H1 (cell line): ENCODE measurements at regions not wholly inside any gene's neighbourhood (a gene's known extent, or its start where the extent isn't known, plus 50 kb on each side); places are given as distances from the start of the nearest gene placed in this dataset.

Experiments
- CTCF ChIA-PET: fragments of 300-600 bp; sonication (Branson Sonifier 250); formaldehyde crosslinking; loops from one replicate; lab custom pipeline; 2021; ENCODE audit not compliant: partially characterized antibody; lab: Charles Lee
- POLR2A ChIA-PET: fragments of 300-600 bp; sonication (Branson Sonifier 250); formaldehyde crosslinking; loops from one replicate; lab custom pipeline; 2021; ENCODE audit warnings: inconsistent platforms; ENCODE audit not compliant: partially characterized antibody; lab: Charles Lee
- DNase-seq, 2 experiments: peaks; one replicate each; pipeline versions ENCODE4 v3.0.0 to v3.0.0-alpha.2; 2010 to 2022; ENCODE audit warnings: low spot score in 2 of 2, low read depth in 1 of 2, mixed read lengths in 1 of 2
- FAIRE-seq: peaks from 2 replicates; lab custom pipeline; 2011; peaks lifted over from hg19 to GRCh38; lab: Jason Lieb, UNC
- H2AFZ ChIP-seq: 2 replicates; pipeline ENCODE4 v1.8.1; 2012; ENCODE audit warnings: low read length, inconsistent platforms
- H2AK5ac ChIP-seq: 2 replicates; pipeline ENCODE4 v1.6.1; 2013; ENCODE audit warnings: low read depth, low read length
- H2BK120ac ChIP-seq: replicated peaks from 2 replicates; pipeline ENCODE3; 2013; ENCODE audit warnings: low read depth, low read length, inconsistent platforms
- H2BK12ac ChIP-seq: 2 replicates; pipeline ENCODE4 v1.6.1; 2013; ENCODE audit warnings: low read depth, low read length
- H2BK15ac ChIP-seq: 2 replicates; pipeline ENCODE4 v1.6.1; 2013; ENCODE audit warnings: low read length
- H2BK20ac ChIP-seq: 2 replicates; pipeline ENCODE4 v1.6.1; 2013; ENCODE audit warnings: low read length
- H2BK5ac ChIP-seq: 2 replicates; pipeline ENCODE4 v1.6.1; 2013; ENCODE audit warnings: low read depth, low read length
- H3K14ac ChIP-seq: 2 replicates; pipeline ENCODE4 v1.6.1; 2013; ENCODE audit warnings: inconsistent platforms; ENCODE audit not compliant: insufficient read length
- H3K18ac ChIP-seq: 2 replicates; pipeline ENCODE4 v1.6.1; 2013; ENCODE audit warnings: low read length; ENCODE audit errors: extremely low read depth
- H3K23ac ChIP-seq: 2 replicates; pipeline ENCODE4 v1.6.1; 2013; ENCODE audit warnings: inconsistent platforms; ENCODE audit not compliant: insufficient read length
- H3K23me2 ChIP-seq: 2 replicates; pipeline ENCODE4 v1.6.1; 2013; ENCODE audit warnings: low read depth, low read length
- H3K27ac ChIP-seq: 2 replicates; pipeline ENCODE4 v1.6.1; 2011; ENCODE audit warnings: low read depth, low read length, inconsistent platforms
- H3K27me3 ChIP-seq, 4 experiments: replicated peaks in 1 of 4; 1 replicate in 1 of 4; 2 replicates in 3 of 4; pipeline versions ENCODE4 v1.6.1 to v1.8.1; 2011 to 2013; ENCODE audit warnings: low read length in 3 of 4, mild to moderate bottlenecking in 3 of 4, inconsistent platforms in 2 of 4, mixed read lengths in 2 of 4, moderate library complexity in 1 of 4; ENCODE audit not compliant: control insufficient read depth in 3 of 4, insufficient read depth in 3 of 4; ENCODE audit errors: extremely low read depth in 1 of 4
- H3K36me3 ChIP-seq, 4 experiments: 2 replicates each; pipeline versions ENCODE4 v1.6.1 to v1.8.1; 2011 to 2013; ENCODE audit warnings: mild to moderate bottlenecking in 4 of 4, low read length in 3 of 4, moderate library complexity in 2 of 4, control low read depth in 1 of 4, inconsistent platforms in 1 of 4; ENCODE audit not compliant: insufficient read depth in 4 of 4, control insufficient read depth in 2 of 4
- H3K4ac ChIP-seq: replicated peaks from 2 replicates; pipeline ENCODE3; 2013; ENCODE audit warnings: low read length, low read depth, mixed read lengths, inconsistent platforms; ENCODE audit not compliant: insufficient read length
- H3K4me1 ChIP-seq, 4 experiments: replicated peaks in 1 of 4; 1 replicate in 1 of 4; 2 replicates in 3 of 4; pipeline versions ENCODE4 v1.6.1 to v1.8.1; 2011 to 2013; ENCODE audit warnings: low read length in 3 of 4, inconsistent platforms in 2 of 4, mixed read lengths in 1 of 4; ENCODE audit not compliant: insufficient read depth in 4 of 4, control insufficient read depth in 3 of 4
- H3K4me2 ChIP-seq, 2 experiments: 2 replicates each; pipeline versions ENCODE4 v1.6.1 to v1.8.1; 2011 to 2013; ENCODE audit warnings: low read depth in 2 of 2, low read length in 2 of 2, control low read depth in 1 of 2, inconsistent platforms in 1 of 2, mild to moderate bottlenecking in 1 of 2; ENCODE audit not compliant: insufficient read depth in 1 of 2
- H3K4me3 ChIP-seq, 4 experiments: fragments of 200-600, 300-600 bp in 1 of 4; sonication (generic), shearing (Covaris generic), sonication (Bioruptor Twin) in 1 of 4; 2 replicates each; pipeline versions ENCODE4 v1.5.1 to v1.8.1; 2011 to 2016; ENCODE audit warnings: low read length in 4 of 4, low read depth in 3 of 4, control low read depth in 2 of 4, inconsistent platforms in 2 of 4, mild to moderate bottlenecking in 2 of 4, mixed read lengths in 1 of 4, moderate library complexity in 1 of 4; ENCODE audit not compliant: insufficient read depth in 2 of 4; ENCODE audit errors: extremely low read depth in 1 of 4
- H3K56ac ChIP-seq: replicated peaks from 2 replicates; pipeline ENCODE3; 2013; ENCODE audit warnings: low read depth, mild to moderate bottlenecking, mixed read lengths, low read length, inconsistent platforms; ENCODE audit not compliant: insufficient read length
- H3K79me1 ChIP-seq: 2 replicates; pipeline ENCODE4 v1.6.1; 2013; ENCODE audit warnings: low read depth, low read length, control low read depth
- H3K79me2 ChIP-seq, 2 experiments: 2 replicates each; pipeline versions ENCODE4 v1.6.1 to v1.8.1; 2012 to 2013; ENCODE audit warnings: low read length in 2 of 2, mild to moderate bottlenecking in 2 of 2, inconsistent platforms in 1 of 2; ENCODE audit not compliant: insufficient read depth in 2 of 2, control insufficient read depth in 1 of 2
- H3K9ac ChIP-seq, 4 experiments: replicated peaks in 1 of 4; 1 replicate in 1 of 4; 2 replicates in 3 of 4; pipeline versions ENCODE4 v1.6.1 to v1.8.1; 2011 to 2013; ENCODE audit warnings: low read depth in 3 of 4, low read length in 3 of 4, control low read depth in 2 of 4, mild to moderate bottlenecking in 2 of 4, moderate library complexity in 2 of 4, inconsistent platforms in 1 of 4; ENCODE audit errors: extremely low read depth in 1 of 4
- H3K9me3 ChIP-seq, 2 experiments: 2 replicates each; pipeline versions ENCODE4 v1.6.1 to v1.8.1; 2012 to 2013; ENCODE audit warnings: mild to moderate bottlenecking in 2 of 2, moderate library complexity in 2 of 2, control low read depth in 1 of 2, inconsistent platforms in 1 of 2, low read depth in 1 of 2, low read length in 1 of 2, mixed read lengths in 1 of 2; ENCODE audit not compliant: insufficient read depth in 2 of 2
- H4K20me1 ChIP-seq, 2 experiments: replicated peaks in 1 of 2; 2 replicates each; pipeline versions ENCODE3 to v1.8.1; 2011 to 2013; ENCODE audit warnings: inconsistent platforms in 2 of 2, low read length in 2 of 2, mild to moderate bottlenecking in 1 of 2; ENCODE audit not compliant: insufficient read depth in 2 of 2, control insufficient read depth in 1 of 2
- H4K5ac ChIP-seq: 2 replicates; pipeline ENCODE4 v1.6.1; 2013; ENCODE audit warnings: low read length, low read depth, mixed read lengths, inconsistent platforms; ENCODE audit not compliant: insufficient read length
- H4K8ac ChIP-seq: 2 replicates; pipeline ENCODE4 v1.8.0; 2013; ENCODE audit warnings: mild to moderate bottlenecking, moderate library complexity, low read length, inconsistent platforms; ENCODE audit not compliant: insufficient read depth; ENCODE audit errors: extremely low read depth
- H4K91ac ChIP-seq: replicated peaks from 2 replicates; pipeline ENCODE3; 2013; ENCODE audit warnings: low read length, mixed read lengths, inconsistent platforms; ENCODE audit not compliant: insufficient read length
- ASH2L ChIP-seq: fragments of 200-600, 300-600 bp; sonication (generic); IDR thresholded peaks from one replicate; pipeline ENCODE4 v1.7.1; 2017; ENCODE audit warnings: low read length
- BCL11A ChIP-seq, 2 experiments: IDR thresholded peaks; one replicate each; pipeline ENCODE4 v1.6.1; 2011; ENCODE audit warnings: low read depth in 2 of 2, low read length in 2 of 2, mild to moderate bottlenecking in 2 of 2
- CBX5 ChIP-seq: fragments of 300-800, 300-1000 bp; sonication (generic); IDR thresholded peaks from 2 replicates; pipeline ENCODE4 v1.7.1; 2016; ENCODE audit warnings: antibody characterized with exemption, low read length, low read depth
- FOSL1 ChIP-seq: IDR thresholded peaks from 2 replicates; pipeline ENCODE4 v1.6.1; 2011; ENCODE audit warnings: mild to moderate bottlenecking, low read depth, low read length, moderate library complexity; ENCODE audit not compliant: insufficient read depth
- GABPA ChIP-seq: IDR thresholded peaks from 2 replicates; pipeline ENCODE4 v1.6.1; 2011; ENCODE audit warnings: mild to moderate bottlenecking, low read length, moderate library complexity, borderline replicate concordance; ENCODE audit not compliant: insufficient read depth
- HDAC2 ChIP-seq, 2 experiments: fragments of 300-600 bp in 1 of 2; sonication (generic) in 1 of 2; IDR thresholded peaks; 2 replicates each; pipeline ENCODE4 v1.6.1; 2011 to 2012; ENCODE audit warnings: low read depth in 2 of 2, low read length in 2 of 2, mild to moderate bottlenecking in 2 of 2, moderate library complexity in 2 of 2, borderline replicate concordance in 1 of 2, inconsistent platforms in 1 of 2
- JUND ChIP-seq: IDR thresholded peaks from 2 replicates; pipeline ENCODE4 v1.6.1; 2011; ENCODE audit warnings: mild to moderate bottlenecking, improper control_type of control experiment, low read length
- MAFK ChIP-seq: IDR thresholded peaks from 2 replicates; pipeline ENCODE4 v1.6.1; 2012; ENCODE audit warnings: low read depth, mild to moderate bottlenecking, improper control_type of control experiment, low read length
- RAD21 ChIP-seq, 2 experiments: IDR thresholded peaks in 1 of 2; conservative IDR thresholded peaks in 1 of 2; 2 replicates each; pipeline ENCODE4 v1.6.1; 2011; ENCODE audit warnings: low read depth in 2 of 2, low read length in 2 of 2, improper control_type of control experiment in 1 of 2, inconsistent platforms in 1 of 2, mild to moderate bottlenecking in 1 of 2, moderate library complexity in 1 of 2
- RXRA ChIP-seq: IDR thresholded peaks from 2 replicates; pipeline ENCODE4 v1.6.1; 2011; ENCODE audit warnings: low read depth, mild to moderate bottlenecking, low read length, moderate library complexity; ENCODE audit not compliant: insufficient read depth
- SIN3A ChIP-seq, 2 experiments: IDR thresholded peaks in 1 of 2; conservative IDR thresholded peaks in 1 of 2; 2 replicates each; pipeline ENCODE4 v1.6.1; 2011 to 2012; ENCODE audit warnings: low read length in 2 of 2, improper control_type of control experiment in 1 of 2, low read depth in 1 of 2, mild to moderate bottlenecking in 1 of 2
- WGBS, 2 experiments: shearing (Covaris generic) in 1 of 2; methylation state at CpG; one replicate each; pipeline versions ENCODE4 v1.1.6 to v1.1.7; 2013 to 2015; ENCODE audit warnings: low lambda C conversion rate in 2 of 2, mixed read lengths in 2 of 2, inconsistent platforms in 1 of 2, low coverage in 1 of 2, missing lambda C conversion rate in 1 of 2; ENCODE audit not compliant: insufficient replicate concordance in 2 of 2, insufficient coverage in 1 of 2, insufficient read length in 1 of 2; ENCODE audit errors: extremely low coverage in 1 of 2, missing lambda C conversion rate in 1 of 2; 5-methylcytosine and 5-hydroxymethylcytosine counted together

- Histone ChIP-seq H3K27me3 (peaks cover 0 to 1% (median 0%) of the 10 kb centered on the region in 4 experiments; a peak in 1 of 7 replicates), H3K4ac (no peak overlapping the region), H3K9me3 (peaks cover 0 to 5% of the 10 kb centered on the region in 2 experiments; a peak in 2 of 4 replicates), H2BK12ac (no peak overlapping the region), H4K91ac (no peak overlapping the region), H3K4me2 (no peak overlapping the region), H3K79me2 (no peaks in the 10 kb centered on the region), H4K5ac (no peak overlapping the region), H3K4me1 (no peaks in the 10 kb centered on the region; a peak in 1 of 7 replicates), H3K9ac (no peak overlapping the region), H2AK5ac (no peak overlapping the region), H3K23ac (no peak overlapping the region), H2AFZ (no peak overlapping the region), H2BK20ac (no peak overlapping the region), H2BK15ac (no peak overlapping the region), H3K27ac (no peak overlapping the region), H2BK5ac (no peak overlapping the region), H3K14ac (no peak overlapping the region), H4K20me1 (no peaks in the 10 kb centered on the region), H3K79me1 (no peaks in the 10 kb centered on the region), H3K4me3 (no peak overlapping the region), H2BK120ac (no peak overlapping the region)
- DNase-seq (no peak), FAIRE-seq (no peak)
- CTCF ChIA-PET, result no interaction called here
- TF ChIP-seq CBX5, result no peak
- no peak for TF ChIP-seq GABPA
- TF ChIP-seq RXRA, result no peak
- no peak for TF ChIP-seq JUND
- no peak for TF ChIP-seq FOSL1
- no peak for TF ChIP-seq HDAC2 (IDR thresholded peaks at IDR 0.05; ENCODE audit: borderline replicate concordance in 1 of 2, low read depth in 2 of 2, low read length in 2 of 2)
- no peak for TF ChIP-seq RAD21 (IDR thresholded peaks at IDR 0.05 in 1 of 2, conservative IDR thresholded peaks at IDR 0.05 in 1 of 2; ENCODE audit: low read depth in 2 of 2, low read length in 2 of 2)
- no peak for TF ChIP-seq MAFK
- no peak for TF ChIP-seq SIN3A (conservative IDR thresholded peaks at IDR 0.05 in 1 of 2, IDR thresholded peaks at IDR 0.05 in 1 of 2; ENCODE audit: low read depth in 1 of 2, low read length in 2 of 2)
- TF ChIP-seq BCL11A (IDR thresholded peaks at IDR 0.05; ENCODE audit: low read depth in 2 of 2, low read length in 2 of 2), result no peak
- no peak for TF ChIP-seq ASH2L
- TF ChIP-seq, all 59 proteins: peak for 0
- Histone ChIP-seq H3K18ac (no peak overlapping the region), H4K8ac (no peak overlapping the region), H3K36me3 (no peaks in the 10 kb centered on the region), H3K23me2 (no peaks in the 10 kb centered on the region), H3K56ac (no peak overlapping the region)
- POLR2A ChIA-PET, result no interaction called here
- 80% methylated on average over 3 of the region's 3 CpGs; no CpG with 5 or more reads in 1 of the 2 experiments for WGBS, 2 experiments
Measured at GRCh38 chr6:112636650-112637262, 289.6 kb downstream of the RFPL4B start.
